PC-3 (cell line): ENCODE measurements at regions not wholly inside any gene's neighbourhood (a gene's known extent, or its start where the extent isn't known, plus 50 kb on each side); places are given as distances from the start of the nearest gene placed in this dataset.

ENCODE experiments used
- EZH2 ChIP-seq: fragments of 300-600 bp; sonication (generic); IDR thresholded peaks from one replicate; pipeline ENCODE4 v1.6.1; 2017; ENCODE audit warnings: antibody characterized with exemption, mild to moderate bottlenecking, low read length; ENCODE audit not compliant: unreplicated experiment
- EZH2phosphoT487 ChIP-seq: fragments of 300-600 bp; sonication (generic); IDR thresholded peaks from 2 replicates; pipeline ENCODE4 v1.6.1; 2018; ENCODE audit warnings: mild to moderate bottlenecking, antibody characterized with exemption, low read length, borderline replicate concordance
- TF ChIP-seq, protein P1 (sequence below): fragments of 300-600 bp; sonication (generic); conservative IDR thresholded peaks from 2 replicates; pipeline ENCODE4 v1.5.1; 2017; ENCODE audit warnings: antibody characterized with exemption, low read depth, mild to moderate bottlenecking, low read length

GRCh38 chr16:64543441-64543840, 578.4 kb downstream of the CDH11 start:
- TF ChIP-seq, protein P1, sequence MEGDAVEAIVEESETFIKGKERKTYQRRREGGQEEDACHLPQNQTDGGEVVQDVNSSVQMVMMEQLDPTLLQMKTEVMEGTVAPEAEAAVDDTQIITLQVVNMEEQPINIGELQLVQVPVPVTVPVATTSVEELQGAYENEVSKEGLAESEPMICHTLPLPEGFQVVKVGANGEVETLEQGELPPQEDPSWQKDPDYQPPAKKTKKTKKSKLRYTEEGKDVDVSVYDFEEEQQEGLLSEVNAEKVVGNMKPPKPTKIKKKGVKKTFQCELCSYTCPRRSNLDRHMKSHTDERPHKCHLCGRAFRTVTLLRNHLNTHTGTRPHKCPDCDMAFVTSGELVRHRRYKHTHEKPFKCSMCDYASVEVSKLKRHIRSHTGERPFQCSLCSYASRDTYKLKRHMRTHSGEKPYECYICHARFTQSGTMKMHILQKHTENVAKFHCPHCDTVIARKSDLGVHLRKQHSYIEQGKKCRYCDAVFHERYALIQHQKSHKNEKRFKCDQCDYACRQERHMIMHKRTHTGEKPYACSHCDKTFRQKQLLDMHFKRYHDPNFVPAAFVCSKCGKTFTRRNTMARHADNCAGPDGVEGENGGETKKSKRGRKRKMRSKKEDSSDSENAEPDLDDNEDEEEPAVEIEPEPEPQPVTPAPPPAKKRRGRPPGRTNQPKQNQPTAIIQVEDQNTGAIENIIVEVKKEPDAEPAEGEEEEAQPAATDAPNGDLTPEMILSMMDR = no peak
- TF ChIP-seq EZH2 = no peak
- TF ChIP-seq EZH2phosphoT487 = no peak
